Activated naive CD8-positive, alpha-beta T cell treated with anti-CD3 and anti-CD28 coated beads, Interleukin-2, amount 50 U/mL, for 24 hours (primary cell): ENCODE measurements at regions not wholly inside any gene's neighbourhood (a gene's known extent, or its start where the extent isn't known, plus 50 kb on each side); places are given as distances from the start of the nearest gene placed in this dataset.
"Not testable (repeated sequence)": the region's sequence is repeated elsewhere in the genome, so short reads cannot be mapped to it uniquely, and the experiment has no call there.

ENCODE experiments used
- ATAC-seq: fragments of 150-1000 bp; cut with Tn5 transposase; one replicate; pipeline ENCODE4 v1.10.0; 2021
- DNase-seq: peaks from one replicate; pipeline ENCODE4 v3.0.0; 2021
- H3K27ac Mint-ChIP-seq: one replicate; pipeline ENCODE4 v1.8.0; 2021; ENCODE audit warnings: mild to moderate bottlenecking, mixed read lengths
- H3K27me3 Mint-ChIP-seq: one replicate; pipeline ENCODE4 v1.8.0; 2021; ENCODE audit warnings: mixed read lengths
- H3K36me3 Mint-ChIP-seq: one replicate; pipeline ENCODE4 v1.8.0; 2021; ENCODE audit warnings: low read depth, mixed read lengths
- H3K4me1 Mint-ChIP-seq: one replicate; pipeline ENCODE4 v1.8.0; 2021; ENCODE audit warnings: mixed read lengths
- H3K4me3 Mint-ChIP-seq: one replicate; pipeline ENCODE4 v1.8.0; 2021; ENCODE audit warnings: mild to moderate bottlenecking, moderate library complexity, mixed read lengths
- H3K9me3 Mint-ChIP-seq: one replicate; pipeline ENCODE4 v1.8.0; 2021; ENCODE audit warnings: mixed read lengths

DNA sequence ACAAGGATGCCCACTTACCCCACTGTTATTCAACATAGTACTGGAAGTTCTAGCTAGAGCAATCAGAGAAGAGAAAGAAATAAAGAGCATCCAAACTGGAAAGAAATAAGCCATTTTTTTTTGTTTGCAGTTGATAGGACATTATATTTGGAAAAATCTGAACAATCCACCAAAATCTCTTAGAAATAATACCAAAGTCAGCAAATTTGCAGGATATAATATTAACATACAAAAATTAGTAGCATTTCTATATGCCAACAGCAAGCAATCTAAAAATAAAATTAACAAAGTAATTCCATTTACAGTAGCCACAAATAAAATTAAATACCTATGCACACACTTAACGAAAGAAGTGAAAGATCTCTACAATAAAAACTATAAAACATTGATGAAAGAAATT lies 599.3 kb downstream of the CDH9 start:
- no peaks in the 10 kb centered on the region for H3K4me1 Mint-ChIP-seq
- H3K36me3 Mint-ChIP-seq = no peaks in the 10 kb centered on the region
- no peak overlapping the region for H3K4me3 Mint-ChIP-seq
- H3K27me3 Mint-ChIP-seq = no peaks in the 10 kb centered on the region
- no peak overlapping the region for H3K27ac Mint-ChIP-seq
- peaks cover 14% of the 10 kb centered on the region for H3K9me3 Mint-ChIP-seq
- DNase-seq (no peak), ATAC-seq (no peak)

DNA sequence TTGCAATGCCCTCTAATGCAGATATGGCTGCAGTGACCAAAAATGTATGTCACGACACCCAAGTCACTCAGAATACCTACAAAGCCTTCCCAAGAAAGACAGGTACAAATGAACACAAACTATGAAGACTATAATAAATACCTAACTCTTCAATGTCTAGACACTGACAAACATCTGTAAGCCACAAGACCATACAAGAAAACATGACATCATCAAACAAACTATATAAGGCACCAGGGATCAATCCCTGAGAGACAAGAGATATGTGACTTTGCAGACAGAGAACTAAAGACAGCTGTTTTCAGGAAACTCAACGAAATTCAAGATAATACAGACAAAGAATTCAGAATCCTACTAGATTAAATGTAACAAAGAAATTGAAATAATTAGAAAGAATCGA lies 603.7 kb downstream of the CDH9 start:
- no peaks in the 10 kb centered on the region for H3K27me3 Mint-ChIP-seq
- no peak overlapping the region for H3K27ac Mint-ChIP-seq
- H3K4me1 Mint-ChIP-seq = no peaks in the 10 kb centered on the region
- H3K36me3 Mint-ChIP-seq = no peaks in the 10 kb centered on the region
- ATAC-seq (no peak), DNase-seq (no peak)
- H3K9me3 Mint-ChIP-seq = peaks cover 6% of the 10 kb centered on the region
- H3K4me3 Mint-ChIP-seq = no peak overlapping the region

GRCh38 chr5:26432386-26432785 lies 606.0 kb downstream of the CDH9 start:
- ATAC-seq = no peak
- Mint-ChIP-seq H3K4me1 (no peaks in the 10 kb centered on the region), H3K9me3 (peaks cover 6% of the 10 kb centered on the region)

DNA sequence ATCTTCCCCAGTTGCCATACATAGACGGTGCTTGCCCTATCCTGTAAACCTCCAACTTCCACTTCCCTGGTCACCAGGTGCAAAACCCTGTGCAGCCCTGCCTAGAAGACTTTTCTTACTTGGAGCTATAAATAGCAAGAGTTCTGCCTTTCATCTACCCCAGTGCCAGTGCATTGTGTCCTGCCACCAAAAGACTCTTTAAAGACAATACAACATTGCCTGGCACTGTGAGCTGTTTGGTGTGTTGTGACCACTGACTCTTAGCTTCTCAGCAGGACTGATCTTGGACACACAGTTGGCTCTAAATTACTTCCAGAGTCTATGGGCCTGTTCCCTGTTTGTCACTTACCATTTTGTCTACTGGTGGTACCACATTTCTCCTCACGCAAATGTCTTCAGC lies 608.1 kb downstream of the CDH9 start:
- Mint-ChIP-seq H3K27ac (no peak overlapping the region), H3K27me3 (no peaks in the 10 kb centered on the region), H3K4me3 (no peak overlapping the region), H3K36me3 (no peaks in the 10 kb centered on the region), H3K4me1 (no peaks in the 10 kb centered on the region), H3K9me3 (peaks cover 7% of the 10 kb centered on the region)
- ATAC-seq (no peak), DNase-seq (no peak)

More at GRCh38 chr5:26432386-26432785, 606.0 kb downstream of the CDH9 start:
- H3K4me3 Mint-ChIP-seq = no peak overlapping the region
- DNase-seq = no peak
- no peaks in the 10 kb centered on the region for H3K27me3 Mint-ChIP-seq
- H3K36me3 Mint-ChIP-seq = no peaks in the 10 kb centered on the region
- H3K27ac Mint-ChIP-seq = no peak overlapping the region

GRCh38 chr5:26427281-26427680 lies 611.1 kb downstream of the CDH9 start:
- Mint-ChIP-seq H3K9me3 (peaks cover 7% of the 10 kb centered on the region), H3K4me3 (no peak overlapping the region), H3K4me1 (no peaks in the 10 kb centered on the region), H3K27me3 (no peaks in the 10 kb centered on the region), H3K36me3 (no peaks in the 10 kb centered on the region), H3K27ac (no peak overlapping the region)
- DNase-seq (no peak), ATAC-seq (no peak)

GRCh38 chr5:26419987-26420386 lies 618.4 kb downstream of the CDH9 start:
- Mint-ChIP-seq H3K27ac (no peak overlapping the region), H3K36me3 (no peaks in the 10 kb centered on the region), H3K9me3 (peaks cover 4% of the 10 kb centered on the region), H3K4me3 (no peak overlapping the region), H3K4me1 (no peaks in the 10 kb centered on the region), H3K27me3 (no peaks in the 10 kb centered on the region)
- ATAC-seq = no peak
- no peak for DNase-seq

- Mint-ChIP-seq H3K27me3 (no peaks in the 10 kb centered on the region), H3K4me1 (no peaks in the 10 kb centered on the region), H3K36me3 (no peaks in the 10 kb centered on the region), H3K4me3 (no peak overlapping the region), H3K27ac (no peak overlapping the region), H3K9me3 (peaks cover 10% of the 10 kb centered on the region)
- ATAC-seq = no peak
- DNase-seq = no peak
Measured at GRCh38 chr5:26416911-26417310, 621.5 kb downstream of the CDH9 start.

- no peaks in the 10 kb centered on the region for H3K27me3 Mint-ChIP-seq
- H3K4me1 Mint-ChIP-seq = no peaks in the 10 kb centered on the region
- H3K4me3 Mint-ChIP-seq = no peak overlapping the region
- no peak overlapping the region for H3K27ac Mint-ChIP-seq
- ATAC-seq (no peak), DNase-seq (no peak)
- H3K9me3 Mint-ChIP-seq = peaks cover 10% of the 10 kb centered on the region
- no peaks in the 10 kb centered on the region for H3K36me3 Mint-ChIP-seq
Measured at GRCh38 chr5:26415987-26416779, 622.2 kb downstream of the CDH9 start.

GRCh38 chr5:26390608-26391007 lies 647.8 kb downstream of the CDH9 start:
- Mint-ChIP-seq H3K4me1 (no peaks in the 10 kb centered on the region), H3K9me3 (peaks cover 25% of the 10 kb centered on the region), H3K36me3 (no peaks in the 10 kb centered on the region), H3K27ac (no peak overlapping the region), H3K4me3 (no peak overlapping the region), H3K27me3 (no peaks in the 10 kb centered on the region)
- ATAC-seq (no peak), DNase-seq (no peak)

DNA sequence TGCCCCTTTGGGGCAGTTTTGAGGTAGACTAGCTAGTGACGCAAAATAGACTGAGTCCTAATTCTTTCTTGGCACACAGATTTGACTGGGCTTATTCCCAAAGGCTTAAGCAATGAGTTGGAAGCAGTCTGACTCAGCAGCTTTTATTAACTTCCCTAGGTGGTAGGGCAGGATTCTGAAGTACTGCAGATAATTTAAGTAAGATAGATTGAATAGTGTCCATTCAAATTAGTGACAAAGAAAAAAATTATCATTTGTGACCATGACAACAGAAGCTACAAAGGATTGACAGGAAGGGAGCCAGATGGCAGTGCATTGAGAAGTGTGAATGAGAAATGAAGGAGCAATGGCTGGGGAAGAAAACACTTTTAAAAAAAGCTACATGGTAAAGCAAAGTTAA lies 649.4 kb downstream of the CDH9 start:
- no peak overlapping the region for H3K4me3 Mint-ChIP-seq
- no peak overlapping the region for H3K27ac Mint-ChIP-seq
- ATAC-seq = no peak
- DNase-seq = no peak
- H3K36me3 Mint-ChIP-seq = no peaks in the 10 kb centered on the region
- H3K4me1 Mint-ChIP-seq = no peaks in the 10 kb centered on the region
- H3K27me3 Mint-ChIP-seq = no peaks in the 10 kb centered on the region
- peaks cover 13% of the 10 kb centered on the region for H3K9me3 Mint-ChIP-seq

- no peak overlapping the region for H3K27ac Mint-ChIP-seq
- no peaks in the 10 kb centered on the region for H3K27me3 Mint-ChIP-seq
- no peak for ATAC-seq
- no peak overlapping the region for H3K4me3 Mint-ChIP-seq
- no peaks in the 10 kb centered on the region for H3K36me3 Mint-ChIP-seq
- H3K4me1 Mint-ChIP-seq = no peaks in the 10 kb centered on the region
- no peak for DNase-seq
- H3K9me3 Mint-ChIP-seq = peaks cover 8% of the 10 kb centered on the region
Measured at GRCh38 chr5:26386532-26386931, 651.9 kb downstream of the CDH9 start.

DNA sequence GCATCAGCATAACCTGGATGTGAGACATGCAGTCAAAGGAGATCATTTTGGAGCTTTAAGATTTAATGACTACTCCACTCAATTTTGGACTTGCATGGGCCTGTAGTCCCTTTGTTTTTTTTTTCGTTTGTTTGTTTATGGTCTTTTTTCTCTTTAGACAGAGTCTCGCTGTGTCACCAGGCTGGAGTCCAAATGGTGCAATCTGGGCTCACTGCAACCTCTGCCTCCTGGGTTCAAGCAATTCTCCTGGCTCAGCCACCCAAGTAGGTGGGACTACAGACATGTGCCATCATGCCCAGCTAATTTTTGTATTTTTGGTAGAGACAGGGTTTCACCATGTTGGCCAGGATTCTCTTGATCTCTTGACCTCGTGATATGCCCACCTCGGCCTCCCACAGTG lies 673.8 kb downstream of the CDH9 start:
- not testable (repeated sequence) for H3K4me3 Mint-ChIP-seq, H3K4me1 Mint-ChIP-seq, H3K36me3 Mint-ChIP-seq, ATAC-seq, H3K27me3 Mint-ChIP-seq, DNase-seq, H3K27ac Mint-ChIP-seq
- H3K9me3 Mint-ChIP-seq = peaks cover 36% of the 10 kb centered on the region

DNA sequence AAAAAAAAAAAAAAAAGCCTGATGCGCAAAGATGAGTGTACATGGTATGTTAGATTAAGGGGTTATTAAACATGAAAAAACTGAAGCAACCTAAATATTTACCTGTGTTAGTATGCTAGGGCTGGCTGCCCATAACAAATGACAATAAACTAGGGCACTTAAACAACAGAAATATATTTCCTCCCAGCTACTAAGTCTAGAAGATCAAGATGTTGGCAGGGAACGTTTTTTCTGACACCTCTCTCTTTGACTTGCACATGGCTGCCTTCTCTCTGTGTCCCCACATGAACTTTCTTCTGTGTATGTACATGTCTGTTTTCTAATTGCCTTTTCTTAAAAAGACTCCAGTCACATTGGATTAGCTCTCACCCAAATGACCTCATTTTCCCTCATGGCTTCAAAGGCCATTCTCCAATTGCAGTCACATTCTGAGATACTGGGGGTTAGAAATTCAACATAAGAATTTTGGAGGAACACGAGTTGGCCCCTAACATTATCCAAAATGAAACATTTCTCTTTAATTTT lies 694.5 kb downstream of the CDH9 start:
- Mint-ChIP-seq H3K27ac (no peak overlapping the region), H3K4me3 (no peak overlapping the region), H3K9me3 (peaks cover 19% of the 10 kb centered on the region), H3K27me3 (no peaks in the 10 kb centered on the region), H3K36me3 (no peaks in the 10 kb centered on the region), H3K4me1 (no peaks in the 10 kb centered on the region)
- no peak for DNase-seq
- no peak for ATAC-seq

DNA sequence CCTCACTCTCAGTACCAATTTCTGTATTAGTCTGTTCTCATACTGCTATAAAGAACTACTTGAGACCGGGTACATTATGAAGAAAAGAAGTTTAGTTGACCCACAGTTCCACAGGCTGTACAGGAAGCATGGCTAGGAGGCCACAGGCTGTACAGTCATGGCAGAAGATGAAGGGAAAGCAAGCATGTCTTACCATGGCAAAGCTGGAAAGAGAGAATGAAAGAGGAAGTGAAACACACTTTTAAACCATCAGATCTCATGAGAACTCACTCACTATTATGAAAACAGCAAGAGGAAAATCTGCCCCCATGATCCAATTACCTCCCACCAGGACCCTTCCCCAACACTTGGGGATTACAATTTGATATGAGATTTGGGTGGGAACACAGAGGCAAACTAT lies 698.8 kb downstream of the CDH9 start:
- DNase-seq (no peak), ATAC-seq (no peak)
- Mint-ChIP-seq H3K9me3 (peaks cover 31% of the 10 kb centered on the region), H3K27me3 (no peaks in the 10 kb centered on the region), H3K4me1 (no peaks in the 10 kb centered on the region), H3K36me3 (no peaks in the 10 kb centered on the region), H3K4me3 (no peak overlapping the region), H3K27ac (no peak overlapping the region)

- H3K9me3 Mint-ChIP-seq = no peaks in the 10 kb centered on the region
- no peak for DNase-seq
Measured at GRCh38 chr5:26329562-26330189, 708.7 kb downstream of the CDH9 start.

More at GRCh38 chr5:26329562-26330189, 708.7 kb downstream of the CDH9 start:
- no peaks in the 10 kb centered on the region for H3K4me1 Mint-ChIP-seq
- no peak for ATAC-seq
- no peak overlapping the region for H3K4me3 Mint-ChIP-seq
- no peaks in the 10 kb centered on the region for H3K27me3 Mint-ChIP-seq
- H3K27ac Mint-ChIP-seq = no peak overlapping the region
- no peaks in the 10 kb centered on the region for H3K36me3 Mint-ChIP-seq
